GM23338 (cell line): ENCODE measurements at regions not wholly inside any gene's neighbourhood (a gene's known extent, or its start where the extent isn't known, plus 50 kb on each side); places are given as distances from the start of the nearest gene placed in this dataset.

Experiments used
- CTCF ChIP-seq, 2 experiments: fragments of 200-600 bp in 1 of 2; sonication (generic) in 1 of 2; conservative IDR thresholded peaks; 2 replicates each; pipeline versions ENCODE4 v1.5.1 to v1.6.1; 2016 to 2017; ENCODE audit warnings: antibody characterized with exemption in 2 of 2, low read depth in 2 of 2, mild to moderate bottlenecking in 2 of 2, moderate library complexity in 1 of 2
- ETS1 ChIP-seq: IDR thresholded peaks from 2 replicates; pipeline ENCODE4 v1.6.1; 2016; ENCODE audit warnings: antibody characterized with exemption
- EZH2 ChIP-seq: fragments of 200-600 bp; sonication (generic); IDR thresholded peaks from one replicate; pipeline ENCODE4 v1.8.0; 2017; ENCODE audit warnings: antibody characterized with exemption, mild to moderate bottlenecking, low read depth; ENCODE audit not compliant: unreplicated experiment
- EZH2phosphoT487 ChIP-seq: fragments of 200-600 bp; sonication (generic); IDR thresholded peaks from one replicate; pipeline ENCODE4 v1.8.1; 2018; ENCODE audit warnings: antibody characterized with exemption; ENCODE audit not compliant: unreplicated experiment
- JUNB ChIP-seq: IDR thresholded peaks from one replicate; pipeline ENCODE4 v1.6.1; 2016; ENCODE audit warnings: antibody characterized with exemption; ENCODE audit not compliant: unreplicated experiment
- POLR2AphosphoS5 ChIP-seq: IDR thresholded peaks from 2 replicates; pipeline ENCODE4 v1.6.1; 2016; ENCODE audit warnings: antibody characterized with exemption, low read depth
- REST ChIP-seq: IDR thresholded peaks from one replicate; pipeline ENCODE4 v1.6.1; 2018; ENCODE audit warnings: antibody characterized with exemption; ENCODE audit not compliant: unreplicated experiment
- STAT1 ChIP-seq: IDR thresholded peaks from one replicate; pipeline ENCODE4 v1.6.1; 2016; ENCODE audit warnings: antibody characterized with exemption; ENCODE audit not compliant: unreplicated experiment
- ZNF114 ChIP-seq: fragments of 250-450 bp; sonication (Bioruptor Pico); IDR thresholded peaks from 2 replicates; pipeline ENCODE4 v1.5.0; 2020; ENCODE audit warnings: mild to moderate bottlenecking, moderate library complexity

- no peak for TF ChIP-seq CTCF (conservative IDR thresholded peaks at IDR 0.05; ENCODE audit: low read depth in 2 of 2)
- TF ChIP-seq STAT1 = no peak
- no peak for TF ChIP-seq POLR2AphosphoS5
- no peak for TF ChIP-seq EZH2phosphoT487
- TF ChIP-seq ETS1 = no peak
- TF ChIP-seq REST = no peak
- TF ChIP-seq EZH2 = no peak
- no peak for TF ChIP-seq JUNB
- TF ChIP-seq ZNF114 (CRISPR knock-in tag) = no peak
These were observed 510.4 kb downstream of the ZNF674 start for GRCh38 chrX:46034868-46035267.
